RWPE2 (cell line): ENCODE measurements at regions not wholly inside any gene's neighbourhood (a gene's known extent, or its start where the extent isn't known, plus 50 kb on each side); places are given as distances from the start of the nearest gene placed in this dataset.
"Not testable (repeated sequence)": the region's sequence is repeated elsewhere in the genome, so short reads cannot be mapped to it uniquely, and the experiment has no call there.

Experiments
- ATAC-seq: fragments of 200-7000 bp; cut with Tn5 transposase; 3 replicates; pipeline ENCODE4 v1.9.1; 2021; ENCODE audit warnings: low read depth
- DNase-seq: peaks from one replicate; pipeline ENCODE4 v3.0.0-alpha.2; 2020; ENCODE audit warnings: low spot score
- H3K27ac ChIP-seq: fragments of 450-650 bp; 2 replicates; pipeline ENCODE4 v1.5.1; 2017; ENCODE audit warnings: mild to moderate bottlenecking; ENCODE audit not compliant: poor library complexity, severe bottlenecking
- H3K27me3 ChIP-seq: fragments of 250-450 bp; sonication (Bioruptor Pico); 2 replicates; pipeline ENCODE4 v1.5.1; 2021; ENCODE audit warnings: mild to moderate bottlenecking, moderate library complexity; ENCODE audit not compliant: insufficient read depth, poor library complexity, severe bottlenecking
- H3K36me3 ChIP-seq: fragments of 250-450 bp; sonication (Bioruptor Pico); 2 replicates; pipeline ENCODE4 v1.5.1; 2020; ENCODE audit warnings: low read depth, mild to moderate bottlenecking, moderate library complexity
- H3K4me1 ChIP-seq: fragments of 250-450 bp; sonication (Bioruptor Pico); 2 replicates; pipeline ENCODE4 v1.5.1; 2021; ENCODE audit warnings: mild to moderate bottlenecking, moderate library complexity; ENCODE audit not compliant: insufficient read depth, poor library complexity, severe bottlenecking
- H3K4me3 ChIP-seq: fragments of 250-450 bp; sonication (Bioruptor Pico); 2 replicates; pipeline ENCODE4 v1.5.1; 2021; ENCODE audit warnings: mild to moderate bottlenecking, moderate library complexity; ENCODE audit not compliant: severe bottlenecking
- H3K9me3 ChIP-seq: fragments of 250-450 bp; sonication (Bioruptor Pico); 2 replicates; pipeline ENCODE4 v1.5.1; 2021; ENCODE audit warnings: mild to moderate bottlenecking, moderate library complexity; ENCODE audit not compliant: severe bottlenecking
- CTCF ChIP-seq: fragments of 450-650 bp; IDR thresholded peaks from one replicate; pipeline ENCODE4 v1.5.1; 2017; ENCODE audit warnings: mild to moderate bottlenecking, moderate library complexity; ENCODE audit not compliant: poor library complexity, severe bottlenecking

- no peak for DNase-seq
- Histone ChIP-seq H3K27me3 (no peaks in the 10 kb centered on the region), H3K4me3 (no peak overlapping the region)
These were observed 163.3 kb upstream of the THBS1 start for GRCh38 chr15:39417366-39418134.

GRCh38 chr15:39419651-39420050 lies 161.2 kb upstream of the THBS1 start:
- H3K4me1 ChIP-seq = peaks cover 15% of the 10 kb centered on the region
- 0 out of 2 replicates have a peak, but pooled peaks cover 3% of the 10 kb centered on the region for H3K36me3 ChIP-seq
- ATAC-seq (peak; percentile 51), DNase-seq (no peak)
- peaks cover 7% of the 10 kb centered on the region for H3K9me3 ChIP-seq
- peak overlapping the region; percentile 71 for H3K27ac ChIP-seq
- no peaks in the 10 kb centered on the region for H3K27me3 ChIP-seq
- TF ChIP-seq CTCF = no peak
- H3K4me3 ChIP-seq = no peak overlapping the region

More at GRCh38 chr15:39417366-39418134, 163.3 kb upstream of the THBS1 start:
- Histone ChIP-seq H3K36me3 (0 out of 2 replicates have a peak, but pooled peaks cover 3% of the 10 kb centered on the region), H3K4me1 (peaks cover 15% of the 10 kb centered on the region), H3K27ac (no peak overlapping the region), H3K9me3 (peaks cover 4% of the 10 kb centered on the region)
- TF ChIP-seq CTCF = no peak
- ATAC-seq = no peak

GRCh38 chr15:39420123-39420852 lies 160.6 kb upstream of the THBS1 start:
- peak overlapping the region; percentile 19 for H3K4me3 ChIP-seq

GRCh38 chr15:39420853-39421192 lies 160.1 kb upstream of the THBS1 start:
- not testable (repeated sequence) for H3K9me3 ChIP-seq, DNase-seq, H3K36me3 ChIP-seq, ATAC-seq, H3K27me3 ChIP-seq
- Histone ChIP-seq H3K27ac (peak overlapping the region; percentile 71), H3K4me1 (peaks cover 15% of the 10 kb centered on the region), H3K4me3 (peak overlapping the region; percentile 19)

More at GRCh38 chr15:39420123-39420852, 160.6 kb upstream of the THBS1 start:
- ATAC-seq = peak; percentile 85
- not testable (repeated sequence) for DNase-seq, H3K9me3 ChIP-seq, H3K36me3 ChIP-seq, H3K27me3 ChIP-seq
- Histone ChIP-seq H3K27ac (peak overlapping the region; percentile 71), H3K4me1 (peaks cover 15% of the 10 kb centered on the region)

- TF ChIP-seq CTCF = no peak
- ATAC-seq = no peak; the same call in 2 of the 3 replicates
- peaks cover 12% of the 10 kb centered on the region for H3K4me1 ChIP-seq
- no peak overlapping the region for H3K4me3 ChIP-seq
- H3K36me3 ChIP-seq = no peaks in the 10 kb centered on the region
- H3K27me3 ChIP-seq = no peaks in the 10 kb centered on the region
- DNase-seq = no peak
- no peak overlapping the region for H3K27ac ChIP-seq
- peaks cover 3% of the 10 kb centered on the region for H3K9me3 ChIP-seq
These were observed 154.0 kb upstream of the THBS1 start for GRCh38 chr15:39426552-39427532.
